RCC 7860 (cell line): ENCODE measurements at regions not wholly inside any gene's neighbourhood (a gene's known extent, or its start where the extent isn't known, plus 50 kb on each side); places are given as distances from the start of the nearest gene placed in this dataset.
"Not testable (repeated sequence)": the region's sequence is repeated elsewhere in the genome, so short reads cannot be mapped to it uniquely, and the experiment has no call there.

ENCODE experiments used
- DNase-seq: peaks from one replicate; pipeline ENCODE4 v3.0.0-alpha.2; 2015; ENCODE audit warnings: low spot score
- FAIRE-seq: peaks from 2 replicates; lab custom pipeline; 2012; peaks lifted over from hg19 to GRCh38; lab: Jason Lieb, UNC

GRCh38 chrX:130467936-130468335 is 66.1 kb downstream of the RBMX2 start:
- DNase-seq (no peak), FAIRE-seq (no peak)

- DNase-seq (no peak), FAIRE-seq (no peak)
Observed at GRCh38 chrX:130468395-130468923, 66.7 kb downstream of the RBMX2 start.

DNA sequence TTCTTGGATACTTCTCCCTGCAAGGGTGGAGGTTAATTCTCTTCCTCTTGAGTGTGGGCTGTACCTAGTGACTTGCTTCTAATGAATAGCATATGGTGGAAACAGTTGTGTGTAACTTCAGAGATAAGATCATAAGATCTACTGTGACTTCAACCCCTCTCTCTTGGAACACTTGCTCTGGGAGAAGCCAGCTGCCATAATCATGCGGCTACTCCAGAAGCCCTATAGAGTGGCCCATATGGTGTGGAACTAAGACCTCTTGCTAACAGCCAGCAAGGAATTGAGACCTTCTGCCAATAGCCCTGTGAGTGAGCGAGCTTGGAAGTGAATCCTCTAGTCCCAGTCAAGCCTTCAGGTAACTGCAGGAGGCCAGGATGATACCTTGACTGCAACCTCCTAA is 81.1 kb downstream of the RBMX2 start:
- FAIRE-seq, result no peak
- DNase-seq, result no peak

DNA sequence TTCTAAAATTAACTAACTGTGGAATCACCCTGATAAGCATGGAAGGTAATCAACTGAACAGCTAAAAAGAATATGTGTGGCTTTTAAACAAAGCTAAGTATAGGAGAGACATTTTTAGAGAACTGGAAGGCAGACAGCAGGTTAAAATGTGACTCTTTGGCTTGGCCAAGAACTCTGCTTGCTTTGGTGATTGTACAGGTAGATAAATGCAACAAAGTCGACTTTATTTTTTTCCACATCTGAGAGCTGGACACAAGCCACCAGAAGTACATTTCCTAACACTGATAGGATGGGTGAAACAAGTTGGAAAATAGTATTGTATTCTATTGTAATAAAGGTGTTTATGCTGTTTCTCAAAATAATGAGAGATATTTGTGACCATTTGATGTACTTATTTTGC is 84.1 kb downstream of the RBMX2 start:
- FAIRE-seq (no peak), DNase-seq (no peak)

DNA sequence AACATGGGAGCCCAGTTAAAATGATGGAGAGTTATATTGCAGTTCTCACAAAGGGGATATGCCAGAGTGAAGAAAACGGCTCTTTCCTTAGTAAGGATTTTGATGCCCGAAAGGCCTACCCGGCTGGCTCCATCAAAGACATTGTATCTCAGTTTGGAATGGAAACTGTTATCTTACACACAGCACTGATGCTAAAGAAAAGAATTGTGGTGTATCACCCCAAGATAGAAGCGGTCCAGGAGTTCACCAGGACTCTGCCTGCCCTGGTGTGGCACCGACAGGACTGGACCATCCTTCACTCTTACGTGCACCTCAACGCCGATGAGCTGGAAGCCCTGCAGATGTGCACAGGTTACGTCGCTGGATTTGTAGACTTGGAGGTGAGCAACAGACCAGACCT is 93.7 kb downstream of the RBMX2 start:
- not testable (repeated sequence) for FAIRE-seq, DNase-seq

GRCh38 chrX:130497531-130497930 is 95.7 kb downstream of the RBMX2 start:
- FAIRE-seq, result no peak
- DNase-seq, result no peak

DNA sequence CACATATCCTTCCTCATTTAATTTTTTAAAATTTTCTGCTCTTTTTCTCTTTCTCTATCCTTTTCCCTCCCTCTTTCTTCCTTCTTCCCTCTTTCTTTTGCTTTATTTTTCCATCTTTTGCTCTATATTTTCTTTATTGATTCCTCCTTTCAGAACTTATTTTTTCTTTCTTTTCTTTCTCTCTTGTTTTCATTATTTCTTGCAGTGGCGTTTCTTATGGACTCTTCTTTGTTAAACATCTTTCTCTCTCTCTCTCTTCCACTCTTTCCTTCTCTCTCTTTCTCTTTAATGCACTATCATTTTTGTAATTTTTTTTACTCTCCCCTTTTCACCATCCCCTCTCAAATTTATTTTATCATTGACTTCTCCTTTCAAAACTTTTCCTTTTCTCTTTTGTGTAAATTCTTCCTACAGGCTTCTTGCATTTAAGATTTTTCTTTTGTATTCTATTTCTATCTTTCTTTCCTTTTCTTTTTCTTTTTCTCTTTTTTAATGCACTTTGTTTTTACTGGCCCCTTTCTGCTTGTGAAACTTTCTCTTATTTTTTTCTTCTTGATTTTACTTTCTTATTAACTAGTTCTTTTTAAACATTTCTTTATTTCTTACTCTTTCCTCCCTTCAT is 97.0 kb downstream of the RBMX2 start:
- FAIRE-seq, result no peak
- no peak for DNase-seq

- DNase-seq, result no peak
- FAIRE-seq, result no peak
Observed at GRCh38 chrX:130502016-130502570, 100.3 kb downstream of the RBMX2 start.

- DNase-seq (no peak), FAIRE-seq (no peak)
Observed at GRCh38 chrX:130504019-130504418, 102.2 kb downstream of the RBMX2 start.

DNA sequence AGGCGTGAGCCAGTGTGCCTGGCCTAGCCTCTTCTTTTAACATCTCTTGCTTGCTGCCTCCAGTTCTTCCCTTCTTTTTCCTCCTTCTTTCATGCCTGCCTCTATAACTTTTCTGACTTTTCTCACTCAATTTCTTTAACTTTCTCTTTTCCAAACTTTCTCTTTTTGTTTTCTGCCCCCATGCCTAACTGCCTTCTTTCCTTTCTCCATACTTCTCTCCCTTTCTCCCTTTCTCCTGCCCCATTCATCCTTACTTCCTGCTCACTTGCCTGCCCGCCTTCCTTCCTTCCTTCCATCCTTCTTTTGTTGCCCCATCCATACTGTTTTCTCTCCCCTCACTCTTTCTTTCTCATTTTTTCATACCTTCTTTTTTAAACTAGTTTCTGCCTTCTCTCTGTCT is 105.2 kb downstream of the RBMX2 start:
- DNase-seq, result no peak
- FAIRE-seq, result no peak

- FAIRE-seq, DNase-seq: not testable (repeated sequence)
Observed at GRCh38 chrX:130512534-130512933, 110.7 kb downstream of the RBMX2 start.

- FAIRE-seq (no peak), DNase-seq (no peak)
Observed at GRCh38 chrX:130516123-130516522, 114.3 kb downstream of the RBMX2 start.

- DNase-seq (no peak), FAIRE-seq (no peak)
Observed at GRCh38 chrX:130523460-130524394, 121.9 kb downstream of the RBMX2 start.

GRCh38 chrX:130524476-130525194 is 122.8 kb downstream of the RBMX2 start:
- no peak for FAIRE-seq
- no peak for DNase-seq

GRCh38 chrX:130529531-130529930 is 127.7 kb downstream of the RBMX2 start:
- FAIRE-seq (no peak), DNase-seq (peak; percentile 4)

DNA sequence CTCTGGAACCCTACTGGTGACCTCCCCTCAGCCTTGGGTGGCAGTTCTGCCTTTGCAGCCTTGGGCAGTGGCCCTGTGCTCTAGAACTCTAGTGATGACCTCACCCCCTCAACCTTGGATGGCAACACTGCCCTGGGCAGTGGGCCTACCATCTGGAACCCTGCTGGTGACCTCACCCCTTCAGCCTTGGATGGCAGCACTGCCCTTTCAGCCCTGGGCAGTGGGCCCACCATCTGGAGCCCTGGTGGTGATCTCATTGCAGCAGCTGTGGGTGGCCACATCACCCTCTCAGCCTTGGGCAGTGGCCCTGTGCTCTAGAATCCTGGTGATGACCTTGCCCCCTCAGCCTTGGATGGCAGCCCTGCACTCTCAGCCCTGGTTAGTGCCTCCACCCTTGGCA is 129.3 kb downstream of the RBMX2 start:
- no peak for DNase-seq
- no peak for FAIRE-seq

- FAIRE-seq (no peak), DNase-seq (no peak)
Observed at GRCh38 chrX:130539721-130540321, 138.0 kb downstream of the RBMX2 start.

DNA sequence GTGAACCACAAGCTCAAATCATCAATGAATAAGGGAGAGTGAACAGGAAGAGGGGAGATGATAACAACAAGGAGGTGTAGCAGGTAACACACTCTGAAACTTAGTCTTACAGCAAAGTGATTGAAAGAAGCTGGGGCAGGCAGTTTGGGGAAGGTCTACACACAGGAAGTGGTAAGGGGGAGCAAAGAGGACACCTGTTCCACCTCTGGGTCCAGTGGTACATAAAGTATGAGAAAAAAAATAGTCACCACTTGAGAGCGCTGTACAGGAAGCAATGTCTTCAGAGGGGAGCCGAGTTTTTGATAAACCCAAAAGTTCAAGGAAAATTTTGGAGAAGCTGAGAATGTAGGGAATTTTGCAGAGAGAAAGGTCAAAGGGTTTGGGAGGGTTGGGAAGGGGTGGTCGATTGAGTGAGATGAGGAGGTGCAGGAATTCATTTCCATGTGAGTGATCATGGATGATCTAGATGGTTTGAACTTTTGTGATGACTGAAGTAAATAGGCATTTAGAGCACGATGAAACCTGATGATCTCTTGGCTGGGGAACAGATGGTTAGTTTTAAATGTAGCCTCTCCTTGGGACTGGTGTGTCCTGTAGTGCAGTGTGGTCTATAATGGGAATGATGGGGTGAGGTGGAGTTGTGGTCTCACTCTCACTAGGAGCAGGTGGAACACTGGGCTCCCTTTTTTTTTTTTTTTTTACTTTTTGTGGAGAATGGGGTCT is 142.0 kb downstream of the RBMX2 start:
- FAIRE-seq, result no peak

GRCh38 chrX:130545796-130546195 is 144.0 kb downstream of the RBMX2 start:
- no peak for FAIRE-seq
- no peak for DNase-seq

More for the DNA sequence above, 142.0 kb downstream of the RBMX2 start:
- DNase-seq, result no peak

DNA sequence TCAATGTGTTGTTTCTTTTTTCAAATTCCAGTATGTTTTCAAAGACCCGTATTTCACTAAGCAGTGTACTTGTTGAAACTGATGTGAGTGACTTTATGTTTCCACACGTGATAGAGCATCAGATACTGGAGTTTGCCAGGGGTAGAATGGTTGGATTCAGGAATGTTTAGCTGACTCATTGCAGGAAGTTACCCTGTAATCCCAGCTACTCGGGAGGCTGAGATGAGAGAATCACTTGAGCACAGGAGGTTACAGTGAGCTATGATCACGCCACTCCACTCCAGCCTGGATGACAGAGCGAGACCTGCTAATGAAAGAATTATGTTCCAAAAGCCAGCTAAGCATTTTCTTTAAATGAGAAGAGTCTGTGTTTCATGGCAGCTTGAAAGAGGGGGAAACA is 147.6 kb downstream of the RBMX2 start:
- FAIRE-seq, result peak; percentile 88
- not testable (repeated sequence) for DNase-seq
